ENCODE measurements at regions not wholly inside any gene's neighbourhood (a gene's known extent, or its start where the extent isn't known, plus 50 kb on each side); places are given as distances from the start of the nearest gene placed in this dataset.

DNA sequence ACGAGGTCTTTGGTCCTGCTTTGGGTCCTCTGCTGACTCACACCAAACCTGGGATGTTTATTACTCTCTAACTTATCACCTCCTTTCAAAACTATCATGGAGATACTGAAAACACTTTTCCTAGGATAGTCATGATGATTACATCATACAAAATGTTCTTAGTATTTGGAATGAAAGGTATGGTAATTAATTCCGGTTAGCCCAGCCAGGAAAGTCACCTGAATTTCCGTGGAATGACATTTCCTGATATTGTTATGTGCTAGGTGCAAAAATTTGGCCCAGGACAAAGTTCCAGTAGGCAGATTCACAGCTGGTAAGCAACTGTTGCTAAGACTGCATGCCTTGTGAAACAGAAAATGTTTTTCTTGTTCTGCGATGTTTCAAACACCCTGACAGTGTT, 203.4 kb downstream of the ZNF648 start:
- TF ChIP-seq POLR2A (IDR thresholded peaks at IDR 0.05; ENCODE audit: low read length) (no peak), GATA1 (IDR thresholded peaks at IDR 0.05; ENCODE audit: low read depth, low read length) (no peak)

More for the DNA sequence above, 203.4 kb downstream of the ZNF648 start:
- DNase-seq: no peak

Measured in erythroblast (primary cell).